ENCODE measurements at regions not wholly inside any gene's neighbourhood (a gene's known extent, or its start where the extent isn't known, plus 50 kb on each side); places are given as distances from the start of the nearest gene placed in this dataset.

DNA sequence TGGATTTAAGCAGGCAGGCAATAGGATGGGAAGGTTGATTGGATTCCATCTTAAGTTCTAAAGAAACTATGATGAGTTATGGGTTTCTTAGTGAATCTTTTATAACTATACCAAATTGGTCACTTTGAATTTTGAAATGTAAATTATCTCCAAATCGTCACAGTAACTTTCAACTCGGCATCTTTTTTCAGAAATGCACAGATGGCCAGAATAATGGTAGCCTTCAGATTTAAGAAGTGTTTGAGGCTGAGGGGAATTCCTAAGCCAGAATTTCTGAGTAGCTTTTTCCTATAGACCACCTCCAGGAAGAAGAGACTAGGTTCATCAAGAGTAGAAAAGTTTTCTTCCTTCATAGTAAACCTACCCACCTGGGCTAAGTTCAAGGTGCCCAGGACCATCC, 663.7 kb upstream of the TENM3 start:
- in situ Hi-C loops (cut with HindIII; ENCODE audit: low sequenced_read_pairs), result no loop called here
- DNase-seq (ENCODE audit: low read depth, low spot score), result no peak
- TF ChIP-seq, protein P1, sequence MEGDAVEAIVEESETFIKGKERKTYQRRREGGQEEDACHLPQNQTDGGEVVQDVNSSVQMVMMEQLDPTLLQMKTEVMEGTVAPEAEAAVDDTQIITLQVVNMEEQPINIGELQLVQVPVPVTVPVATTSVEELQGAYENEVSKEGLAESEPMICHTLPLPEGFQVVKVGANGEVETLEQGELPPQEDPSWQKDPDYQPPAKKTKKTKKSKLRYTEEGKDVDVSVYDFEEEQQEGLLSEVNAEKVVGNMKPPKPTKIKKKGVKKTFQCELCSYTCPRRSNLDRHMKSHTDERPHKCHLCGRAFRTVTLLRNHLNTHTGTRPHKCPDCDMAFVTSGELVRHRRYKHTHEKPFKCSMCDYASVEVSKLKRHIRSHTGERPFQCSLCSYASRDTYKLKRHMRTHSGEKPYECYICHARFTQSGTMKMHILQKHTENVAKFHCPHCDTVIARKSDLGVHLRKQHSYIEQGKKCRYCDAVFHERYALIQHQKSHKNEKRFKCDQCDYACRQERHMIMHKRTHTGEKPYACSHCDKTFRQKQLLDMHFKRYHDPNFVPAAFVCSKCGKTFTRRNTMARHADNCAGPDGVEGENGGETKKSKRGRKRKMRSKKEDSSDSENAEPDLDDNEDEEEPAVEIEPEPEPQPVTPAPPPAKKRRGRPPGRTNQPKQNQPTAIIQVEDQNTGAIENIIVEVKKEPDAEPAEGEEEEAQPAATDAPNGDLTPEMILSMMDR (IDR thresholded peaks at IDR 0.05; ENCODE audit: low read depth, low read length), result no peak
- no peak overlapping the region for H3K4me3 ChIP-seq (ENCODE audit: low read depth, low read length)

DNA sequence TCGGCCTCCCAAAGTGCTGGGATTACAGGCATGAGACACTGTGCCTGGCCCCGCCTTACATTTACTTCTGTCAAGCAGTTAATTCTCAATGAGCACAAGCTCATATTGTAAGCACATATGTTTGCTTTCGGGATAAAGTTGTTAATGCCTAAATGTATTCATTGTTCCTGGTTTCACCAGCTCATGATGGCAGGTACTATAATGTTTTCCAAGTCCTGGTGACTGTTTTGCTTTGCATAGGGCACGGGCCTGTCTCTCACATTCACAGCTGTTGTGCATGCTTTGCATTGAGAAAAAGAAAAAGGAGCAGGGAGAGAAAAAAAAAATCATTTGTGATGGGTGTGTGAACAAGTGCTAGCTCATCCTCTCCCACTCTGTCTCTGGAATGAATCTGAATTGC, 661.2 kb upstream of the TENM3 start:
- no peak overlapping the region for H3K4me3 ChIP-seq (ENCODE audit: low read depth, low read length)
- in situ Hi-C loops (cut with HindIII; ENCODE audit: low sequenced_read_pairs), result no loop called here
- TF ChIP-seq, protein P1 (IDR thresholded peaks at IDR 0.05; ENCODE audit: low read depth, low read length), result no peak
- DNase-seq (ENCODE audit: low read depth, low spot score), result no peak

DNA sequence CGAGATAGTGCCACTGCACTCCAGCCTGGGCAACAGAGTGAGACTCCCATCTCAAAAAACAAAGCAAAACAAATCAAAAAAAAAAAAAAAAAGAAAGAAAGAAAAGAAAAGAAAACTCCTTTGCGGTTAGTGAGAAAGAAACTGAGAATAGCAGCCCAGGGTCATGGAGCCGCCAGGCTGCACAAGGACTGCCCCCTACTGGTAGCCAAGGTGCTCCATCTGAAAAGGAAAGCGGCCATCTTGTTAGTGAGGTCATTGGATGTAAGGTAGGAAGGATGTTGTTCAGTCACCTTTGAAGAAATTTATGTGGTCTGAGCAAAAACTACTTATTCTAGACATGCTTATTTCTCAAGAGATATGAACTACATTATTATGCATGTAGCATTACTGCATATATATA, 660.6 kb upstream of the TENM3 start:
- in situ Hi-C loops (cut with HindIII; ENCODE audit: low sequenced_read_pairs), result no loop called here
- DNase-seq (ENCODE audit: low read depth, low spot score), result no peak
- TF ChIP-seq, protein P1 (IDR thresholded peaks at IDR 0.05; ENCODE audit: low read depth, low read length), result no peak
- no peak overlapping the region for H3K4me3 ChIP-seq (ENCODE audit: low read depth, low read length)

DNA sequence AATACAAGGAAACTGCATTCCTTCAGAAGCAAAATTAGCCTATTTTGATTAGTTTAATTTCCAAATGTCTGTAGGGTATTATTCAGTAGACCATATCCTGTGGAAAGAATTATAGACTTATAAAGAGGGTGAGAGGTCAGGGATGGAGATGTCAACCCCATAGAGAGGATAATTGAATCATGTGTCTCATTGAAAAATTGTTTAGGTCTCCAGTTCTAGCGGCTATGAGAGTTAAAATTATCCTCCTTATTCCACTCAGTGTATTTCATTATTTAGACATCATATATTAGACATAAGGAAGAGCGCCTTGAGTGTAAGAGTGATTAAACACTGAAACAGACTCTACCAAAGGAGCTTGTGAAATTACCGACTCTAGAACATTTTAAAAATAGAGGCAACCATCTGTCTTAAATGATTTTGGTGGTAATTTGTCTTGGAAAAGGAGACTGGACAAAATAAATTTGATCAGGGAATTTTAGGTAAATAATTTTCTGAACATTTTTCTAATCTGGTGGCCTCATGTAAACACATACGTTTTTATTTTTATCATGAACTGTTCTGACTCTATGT, 654.4 kb upstream of the TENM3 start:
- no peak overlapping the region for H3K4me3 ChIP-seq (ENCODE audit: low read depth, low read length)
- in situ Hi-C loops (cut with HindIII; ENCODE audit: low sequenced_read_pairs), result no loop called here
- DNase-seq (ENCODE audit: low read depth, low spot score), result no peak
- TF ChIP-seq, protein P1 (IDR thresholded peaks at IDR 0.05; ENCODE audit: low read depth, low read length), result no peak

DNA sequence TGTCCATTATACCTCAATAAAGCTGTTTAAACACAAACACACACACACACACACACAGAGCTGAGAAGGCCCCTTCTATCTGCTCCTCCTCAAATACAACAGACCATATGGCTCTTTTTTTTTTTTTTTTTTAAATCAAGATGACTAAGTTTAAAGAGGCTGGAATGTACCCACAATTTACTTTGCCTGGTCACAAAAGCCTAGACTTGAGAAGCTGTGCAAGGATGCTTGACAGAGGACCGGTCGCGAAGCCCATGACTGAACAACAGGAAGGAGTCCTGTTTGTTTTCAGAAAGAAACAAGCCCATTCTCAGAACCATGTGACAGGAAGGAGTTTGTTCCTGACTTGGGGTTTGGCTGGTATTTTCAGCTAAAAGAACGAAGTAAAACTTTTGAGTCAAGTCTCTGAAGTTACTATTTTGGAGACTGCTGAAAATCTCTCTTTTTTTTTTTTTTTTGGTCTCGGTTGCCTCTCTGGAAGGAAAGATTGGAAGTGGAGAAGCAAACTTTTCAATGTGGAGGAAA, 650.9 kb upstream of the TENM3 start:
- in situ Hi-C loops (cut with HindIII; ENCODE audit: low sequenced_read_pairs), result no loop called here
- DNase-seq (ENCODE audit: low read depth, low spot score), result no peak
- TF ChIP-seq, protein P1 (IDR thresholded peaks at IDR 0.05; ENCODE audit: low read depth, low read length), result no peak
- no peak overlapping the region for H3K4me3 ChIP-seq (ENCODE audit: low read depth, low read length)

DNA sequence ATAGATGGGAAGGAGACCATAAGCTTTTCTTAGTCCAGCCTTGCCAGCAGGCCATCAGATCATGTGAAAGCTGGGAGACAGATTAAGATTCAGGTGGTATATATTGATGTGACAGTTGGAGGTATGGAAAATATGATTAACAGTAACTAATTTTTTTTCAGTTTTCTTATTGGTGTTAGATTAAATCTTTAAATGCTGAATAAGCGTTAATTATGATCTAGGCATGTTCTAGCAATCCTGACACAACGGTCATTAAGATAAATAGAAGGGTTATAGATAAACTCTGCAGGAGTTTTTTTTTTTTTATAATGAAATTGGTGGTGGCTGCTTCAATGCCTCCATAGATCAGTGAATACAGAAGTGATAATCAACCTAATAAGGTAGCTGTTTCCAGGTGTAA, 649.5 kb upstream of the TENM3 start:
- DNase-seq (ENCODE audit: low read depth, low spot score), result no peak
- no peak overlapping the region for H3K4me3 ChIP-seq (ENCODE audit: low read depth, low read length)
- in situ Hi-C loops (cut with HindIII; ENCODE audit: low sequenced_read_pairs), result no loop called here
- TF ChIP-seq, protein P1 (IDR thresholded peaks at IDR 0.05; ENCODE audit: low read depth, low read length), result no peak

Measured in astrocyte of the spinal cord (primary cell).